WTC11 (cell line): ENCODE measurements at regions not wholly inside any gene's neighbourhood (a gene's known extent, or its start where the extent isn't known, plus 50 kb on each side); places are given as distances from the start of the nearest gene placed in this dataset.

ENCODE experiments used
- CTCF ChIP-seq: fragments of 200-600 bp; IDR thresholded peaks from 2 replicates; pipeline ENCODE4 v1.8.0; 2022; ENCODE audit warnings: antibody characterized with exemption
- MXD4 ChIP-seq: fragments of 250-450 bp; sonication (Bioruptor Pico); IDR thresholded peaks from 2 replicates; pipeline ENCODE4 v1.8.0; 2021; ENCODE audit warnings: mild to moderate bottlenecking, moderate library complexity, borderline replicate concordance
- TF ChIP-seq, protein P1 (sequence below): sonication (generic); formaldehyde crosslinking; IDR thresholded peaks from 2 replicates; pipeline ENCODE4 v1.8.0; 2023; ENCODE audit warnings: mild to moderate bottlenecking, missing genetic modification reagents

GRCh38 chrX:109874548-109874947 is 128.4 kb upstream of the TMEM164 start:
- TF ChIP-seq, protein P1, sequence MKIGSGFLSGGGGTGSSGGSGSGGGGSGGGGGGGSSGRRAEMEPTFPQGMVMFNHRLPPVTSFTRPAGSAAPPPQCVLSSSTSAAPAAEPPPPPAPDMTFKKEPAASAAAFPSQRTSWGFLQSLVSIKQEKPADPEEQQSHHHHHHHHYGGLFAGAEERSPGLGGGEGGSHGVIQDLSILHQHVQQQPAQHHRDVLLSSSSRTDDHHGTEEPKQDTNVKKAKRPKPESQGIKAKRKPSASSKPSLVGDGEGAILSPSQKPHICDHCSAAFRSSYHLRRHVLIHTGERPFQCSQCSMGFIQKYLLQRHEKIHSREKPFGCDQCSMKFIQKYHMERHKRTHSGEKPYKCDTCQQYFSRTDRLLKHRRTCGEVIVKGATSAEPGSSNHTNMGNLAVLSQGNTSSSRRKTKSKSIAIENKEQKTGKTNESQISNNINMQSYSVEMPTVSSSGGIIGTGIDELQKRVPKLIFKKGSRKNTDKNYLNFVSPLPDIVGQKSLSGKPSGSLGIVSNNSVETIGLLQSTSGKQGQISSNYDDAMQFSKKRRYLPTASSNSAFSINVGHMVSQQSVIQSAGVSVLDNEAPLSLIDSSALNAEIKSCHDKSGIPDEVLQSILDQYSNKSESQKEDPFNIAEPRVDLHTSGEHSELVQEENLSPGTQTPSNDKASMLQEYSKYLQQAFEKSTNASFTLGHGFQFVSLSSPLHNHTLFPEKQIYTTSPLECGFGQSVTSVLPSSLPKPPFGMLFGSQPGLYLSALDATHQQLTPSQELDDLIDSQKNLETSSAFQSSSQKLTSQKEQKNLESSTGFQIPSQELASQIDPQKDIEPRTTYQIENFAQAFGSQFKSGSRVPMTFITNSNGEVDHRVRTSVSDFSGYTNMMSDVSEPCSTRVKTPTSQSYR (CRISPR knock-in tag), result no peak
- TF ChIP-seq CTCF (no peak), MXD4 (CRISPR knock-in tag) (no peak)
